ENCODE measurements at regions not wholly inside any gene's neighbourhood (a gene's known extent, or its start where the extent isn't known, plus 50 kb on each side); places are given as distances from the start of the nearest gene placed in this dataset.
"Not testable (repeated sequence)": the region's sequence is repeated elsewhere in the genome, so short reads cannot be mapped to it uniquely, and the experiment has no call there.

- DNase-seq (ENCODE audit: low read depth in 2 of 2), result no peak
Observed at GRCh38 chr15:79756365-79756764, 140.4 kb downstream of the MTHFS start.

- DNase-seq (ENCODE audit: low read depth in 2 of 2), result no peak
Observed at GRCh38 chr15:79765081-79765480, 131.7 kb downstream of the MTHFS start.

- DNase-seq (ENCODE audit: low read depth in 2 of 2), result no peak
Observed at GRCh38 chr15:79769069-79769481, 127.7 kb downstream of the MTHFS start.

- DNase-seq (ENCODE audit: low read depth in 2 of 2), result no peak
Observed at GRCh38 chr15:79769933-79770759, 126.7 kb downstream of the MTHFS start.

- no peak for DNase-seq (ENCODE audit: low read depth in 2 of 2)
Observed at GRCh38 chr15:79773128-79773527, 123.7 kb downstream of the MTHFS start.

GRCh38 chr15:79775821-79776220, 121.0 kb downstream of the MTHFS start:
- no peak for DNase-seq (ENCODE audit: low read depth in 2 of 2)

- no peak for DNase-seq (ENCODE audit: low read depth in 2 of 2)
Observed at GRCh38 chr15:79777916-79778315, 118.9 kb downstream of the MTHFS start.

- no peak for DNase-seq (ENCODE audit: low read depth in 2 of 2)
Observed at GRCh38 chr15:79778378-79778990, 118.3 kb downstream of the MTHFS start.

GRCh38 chr15:79779746-79780145, 117.1 kb downstream of the MTHFS start:
- DNase-seq (ENCODE audit: low read depth in 2 of 2), result no peak

- not testable (repeated sequence) for DNase-seq (ENCODE audit: low read depth in 2 of 2)
Observed at GRCh38 chr15:79782307-79782706, 114.5 kb downstream of the MTHFS start.

Data from fibroblast of skin of left biceps (primary cell).